Neural cell (in vitro differentiated cells): ENCODE measurements at regions not wholly inside any gene's neighbourhood (a gene's known extent, or its start where the extent isn't known, plus 50 kb on each side); places are given as distances from the start of the nearest gene placed in this dataset.

ENCODE experiments used
- H2AFZ ChIP-seq: fragments of 200-600, 300-800 bp; sonication (generic), shearing (Covaris generic); 2 replicates; pipeline ENCODE4 v1.6.0; 2014; ENCODE audit warnings: low read depth, mild to moderate bottlenecking, antibody characterized with exemption, low read length, moderate library complexity
- H3F3A ChIP-seq: fragments of 200-600 bp; shearing (Covaris generic); 2 replicates; pipeline ENCODE4 v1.6.1; 2016; ENCODE audit warnings: mild to moderate bottlenecking, moderate library complexity, mixed read lengths, antibody characterized with exemption, low read length; ENCODE audit not compliant: insufficient read depth, poor library complexity, severe bottlenecking
- H3K27ac ChIP-seq: fragments of 200-600, 300-800 bp; sonication (generic), shearing (Covaris generic); 2 replicates; pipeline ENCODE4 v1.5.1; 2014; ENCODE audit warnings: mild to moderate bottlenecking, low read length, moderate library complexity
- H3K27me3 ChIP-seq: fragments of 300-800, 200-600 bp; sonication (generic), shearing (Covaris generic); 2 replicates; pipeline ENCODE4 v1.6.0; 2014; ENCODE audit warnings: mild to moderate bottlenecking, low read depth, low read length, moderate library complexity; ENCODE audit not compliant: insufficient read depth
- H3K36me3 ChIP-seq: fragments of 300-800, 200-600 bp; sonication (generic), shearing (Covaris generic); 2 replicates; pipeline ENCODE4 v1.5.1; 2014; ENCODE audit warnings: mild to moderate bottlenecking, antibody characterized with exemption, low read length, moderate library complexity; ENCODE audit not compliant: insufficient read depth
- H3K4me2 ChIP-seq: fragments of 300-800, 200-600 bp; sonication (generic), shearing (Covaris generic); 2 replicates; pipeline ENCODE4 v1.6.0; 2014; ENCODE audit warnings: mild to moderate bottlenecking, low read length
- H3K4me3 ChIP-seq: fragments of 300-800, 200-600 bp; sonication (generic), shearing (Covaris generic); 2 replicates; pipeline ENCODE4 v1.5.1; 2014; ENCODE audit warnings: mild to moderate bottlenecking, low read length, moderate library complexity
- H3K79me2 ChIP-seq: fragments of 200-600 bp; shearing (Covaris generic); replicated peaks from 2 replicates; pipeline ENCODE4 v1.6.0; 2014; ENCODE audit warnings: mild to moderate bottlenecking, low read length, moderate library complexity; ENCODE audit not compliant: insufficient read depth
- H3K9ac ChIP-seq: fragments of 300-800, 200-600 bp; sonication (generic), shearing (Covaris generic); 2 replicates; pipeline ENCODE4 v1.6.1; 2016; ENCODE audit warnings: mild to moderate bottlenecking, low read length, mixed read lengths
- H3K9me2 ChIP-seq: fragments of 200-600 bp; shearing (Covaris generic); 2 replicates; pipeline ENCODE4 v1.6.1; 2016; ENCODE audit warnings: mild to moderate bottlenecking, low read length, mixed read lengths; ENCODE audit not compliant: insufficient read depth
- H3K9me3 ChIP-seq: fragments of 200-600, 300-800 bp; sonication (generic), shearing (Covaris generic); 2 replicates; pipeline ENCODE4 v1.6.1; 2016; ENCODE audit warnings: mild to moderate bottlenecking, mixed run types, low read length, moderate library complexity, mixed read lengths
- H4K20me1 ChIP-seq: fragments of 200-600 bp; shearing (Covaris generic); 2 replicates; pipeline ENCODE4 v1.6.1; 2016; ENCODE audit warnings: mild to moderate bottlenecking, mixed run types; ENCODE audit not compliant: insufficient read depth
- EP300 ChIP-seq: fragments of 450-650 bp; conservative IDR thresholded peaks from 2 replicates; pipeline ENCODE4 v1.6.1; 2014; ENCODE audit warnings: antibody characterized with exemption, mild to moderate bottlenecking, moderate library complexity; ENCODE audit not compliant: poor library complexity, severe bottlenecking
- EZH2 ChIP-seq: fragments of 200-600, 300-800 bp; shearing (Covaris generic), sonication (generic); IDR thresholded peaks from 2 replicates; pipeline ENCODE4 v1.6.1; 2014; ENCODE audit warnings: antibody characterized with exemption, low read length, borderline replicate concordance, mild to moderate bottlenecking; ENCODE audit not compliant: insufficient read depth, poor library complexity, severe bottlenecking
- MXI1 ChIP-seq: fragments of 450-650 bp; conservative IDR thresholded peaks from 2 replicates; pipeline ENCODE4 v1.6.1; 2014; ENCODE audit warnings: antibody characterized with exemption, mild to moderate bottlenecking; ENCODE audit not compliant: poor library complexity, severe bottlenecking
- POLR2AphosphoS5 ChIP-seq: IDR thresholded peaks from 2 replicates; pipeline ENCODE4 v1.6.1; 2012
- RAD21 ChIP-seq: fragments of 450-650 bp; conservative IDR thresholded peaks from 2 replicates; pipeline ENCODE4 v1.6.1; 2014; ENCODE audit warnings: antibody characterized with exemption, mild to moderate bottlenecking, moderate library complexity
- REST ChIP-seq: IDR thresholded peaks from 2 replicates; pipeline ENCODE4 v1.6.1; 2012; ENCODE audit warnings: borderline replicate concordance
- SMC3 ChIP-seq: fragments of 450-650 bp; conservative IDR thresholded peaks from 2 replicates; pipeline ENCODE4 v1.6.1; 2014; ENCODE audit warnings: antibody characterized with exemption, mild to moderate bottlenecking, moderate library complexity; ENCODE audit not compliant: poor library complexity
- TAF1 ChIP-seq: IDR thresholded peaks from 2 replicates; pipeline ENCODE4 v1.6.1; 2012; ENCODE audit warnings: low read depth
- TF ChIP-seq, protein P1 (sequence below): fragments of 450-650 bp; IDR thresholded peaks from 2 replicates; pipeline ENCODE4 v1.5.1; 2014; ENCODE audit warnings: antibody characterized with exemption, mild to moderate bottlenecking, moderate library complexity; ENCODE audit not compliant: poor library complexity, severe bottlenecking

DNA sequence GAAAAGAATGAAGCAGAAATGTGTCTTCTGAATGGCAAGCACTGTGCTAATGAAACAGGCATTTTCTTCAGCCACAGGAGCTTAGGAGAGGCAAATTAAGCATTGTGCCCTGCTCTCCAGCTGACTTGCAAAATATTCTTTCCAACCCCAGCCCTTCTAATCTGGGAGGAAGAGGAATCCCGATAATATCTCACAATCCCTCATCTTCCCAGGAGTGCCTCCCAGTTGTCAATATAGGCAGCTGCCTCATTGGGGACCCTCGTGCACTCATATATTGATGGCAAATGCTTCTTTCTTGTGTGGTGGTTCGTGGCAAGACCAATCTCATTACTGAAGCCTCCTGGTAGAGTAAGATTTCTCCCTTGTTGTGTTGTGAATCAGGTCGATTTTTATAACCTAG lies 299.0 kb downstream of the COG6 start:
- Histone ChIP-seq H3K4me2 (no peak overlapping the region), H3K27me3 (no peaks in the 10 kb centered on the region), H3K4me3 (no peak overlapping the region), H3K79me2 (no peaks in the 10 kb centered on the region), H3F3A (no peaks in the 10 kb centered on the region), H3K27ac (no peak overlapping the region), H3K9me3 (no peaks in the 10 kb centered on the region), H3K9me2 (no peaks in the 10 kb centered on the region), H2AFZ (no peak overlapping the region), H4K20me1 (no peaks in the 10 kb centered on the region), H3K36me3 (no peaks in the 10 kb centered on the region), H3K9ac (no peak overlapping the region)
- TF ChIP-seq SMC3 (no peak), RAD21 (no peak), EZH2 (no peak), EP300 (no peak), MXI1 (no peak), TAF1 (no peak), POLR2AphosphoS5 (no peak), REST (no peak)
- TF ChIP-seq, protein P1, sequence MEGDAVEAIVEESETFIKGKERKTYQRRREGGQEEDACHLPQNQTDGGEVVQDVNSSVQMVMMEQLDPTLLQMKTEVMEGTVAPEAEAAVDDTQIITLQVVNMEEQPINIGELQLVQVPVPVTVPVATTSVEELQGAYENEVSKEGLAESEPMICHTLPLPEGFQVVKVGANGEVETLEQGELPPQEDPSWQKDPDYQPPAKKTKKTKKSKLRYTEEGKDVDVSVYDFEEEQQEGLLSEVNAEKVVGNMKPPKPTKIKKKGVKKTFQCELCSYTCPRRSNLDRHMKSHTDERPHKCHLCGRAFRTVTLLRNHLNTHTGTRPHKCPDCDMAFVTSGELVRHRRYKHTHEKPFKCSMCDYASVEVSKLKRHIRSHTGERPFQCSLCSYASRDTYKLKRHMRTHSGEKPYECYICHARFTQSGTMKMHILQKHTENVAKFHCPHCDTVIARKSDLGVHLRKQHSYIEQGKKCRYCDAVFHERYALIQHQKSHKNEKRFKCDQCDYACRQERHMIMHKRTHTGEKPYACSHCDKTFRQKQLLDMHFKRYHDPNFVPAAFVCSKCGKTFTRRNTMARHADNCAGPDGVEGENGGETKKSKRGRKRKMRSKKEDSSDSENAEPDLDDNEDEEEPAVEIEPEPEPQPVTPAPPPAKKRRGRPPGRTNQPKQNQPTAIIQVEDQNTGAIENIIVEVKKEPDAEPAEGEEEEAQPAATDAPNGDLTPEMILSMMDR: no peak

GRCh38 chr13:39955560-39955959 lies 300.1 kb downstream of the COG6 start:
- no peaks in the 10 kb centered on the region for H3K9me2 ChIP-seq
- H4K20me1 ChIP-seq: no peaks in the 10 kb centered on the region
- no peak overlapping the region for H3K4me3 ChIP-seq
- H2AFZ ChIP-seq: no peak overlapping the region
- no peaks in the 10 kb centered on the region for H3K36me3 ChIP-seq
- no peaks in the 10 kb centered on the region for H3K9me3 ChIP-seq
- no peaks in the 10 kb centered on the region for H3F3A ChIP-seq
- TF ChIP-seq REST: no peak
- TF ChIP-seq MXI1: no peak
- no peak for TF ChIP-seq SMC3
- TF ChIP-seq POLR2AphosphoS5: no peak
- TF ChIP-seq EP300: no peak
- no peak for TF ChIP-seq EZH2
- TF ChIP-seq, protein P1: no peak
- no peak for TF ChIP-seq RAD21
- no peak for TF ChIP-seq TAF1
- H3K4me2 ChIP-seq: no peak overlapping the region
- no peaks in the 10 kb centered on the region for H3K79me2 ChIP-seq
- H3K27ac ChIP-seq: no peak overlapping the region
- H3K9ac ChIP-seq: no peak overlapping the region
- no peaks in the 10 kb centered on the region for H3K27me3 ChIP-seq
